ENCODE measurements at regions not wholly inside any gene's neighbourhood (a gene's known extent, or its start where the extent isn't known, plus 50 kb on each side); places are given as distances from the start of the nearest gene placed in this dataset.

DNA sequence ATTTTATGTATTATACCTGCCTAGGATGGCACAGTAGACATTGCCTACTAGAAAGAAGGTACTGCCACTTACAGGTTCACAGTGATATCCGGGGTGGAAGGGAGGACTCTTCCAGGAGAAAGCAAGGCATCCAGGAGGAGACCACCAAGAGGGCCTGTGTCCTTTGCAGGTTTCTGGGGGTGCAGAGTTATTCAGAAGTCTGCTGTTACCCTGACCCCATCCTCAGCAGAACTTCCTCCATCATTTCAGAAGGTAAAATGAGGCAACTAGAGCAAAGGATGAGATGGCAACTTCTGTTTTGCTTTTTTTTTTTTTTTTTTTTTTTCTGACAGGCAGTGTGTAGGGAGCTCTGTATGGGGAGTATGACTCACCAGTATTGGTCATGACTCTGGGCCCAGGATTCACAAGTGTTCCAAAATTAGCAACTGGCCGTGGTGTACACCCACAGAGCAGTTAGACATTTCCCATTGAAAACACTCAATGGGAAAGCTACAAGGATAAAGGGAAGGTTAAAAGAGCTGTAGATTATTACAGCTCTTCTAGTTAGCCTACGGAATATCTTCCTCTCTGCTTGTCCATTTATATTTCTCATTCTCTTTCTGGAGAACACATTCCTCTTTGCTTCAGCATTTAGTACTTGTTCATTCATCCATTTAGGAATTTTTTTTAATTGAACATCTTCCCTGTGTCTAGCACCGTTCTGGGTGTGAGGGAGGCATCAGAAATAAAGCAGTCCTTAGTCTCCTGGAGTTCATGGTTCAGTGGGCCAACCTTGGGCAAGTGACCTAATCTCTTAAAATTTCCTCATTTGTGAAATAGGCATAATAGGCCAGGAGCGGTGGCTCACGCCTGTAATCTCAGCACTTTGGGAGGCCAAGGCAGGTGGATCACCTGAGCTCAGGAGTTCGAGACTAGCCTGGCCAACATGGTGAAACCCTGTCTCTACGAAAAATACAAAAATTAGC lies 50.5 kb upstream of the PPP2R5A start:
- intact Hi-C loops (cut with DNase I; ENCODE audit: low total_unique reads): loop anchor here (1.0 kb wide), 1 partner anchor 7 kb away; no protein-coding TSS in a partner anchor
- Histone ChIP-seq H3K9me3 (no peaks in the 10 kb centered on the region), H3K27me3 (no peaks in the 10 kb centered on the region), H3K27ac (peak overlapping the region; percentile 41 to 42), H3K4me3 (no peak overlapping the region), H3K4me1 (peaks cover 0 to 8% of the 10 kb centered on the region in 2 donors), H3K36me3 (no peaks in the 10 kb centered on the region)
- DNase-seq (ENCODE audit: low spot score in 2 of 2): peak in 1 of 2 donors; percentile 30
- TF ChIP-seq POLR2AphosphoS5 (IDR thresholded peaks at IDR 0.05) (no peak), POLR2A (IDR thresholded peaks at IDR 0.05) (no peak)
- TF ChIP-seq, protein P1, sequence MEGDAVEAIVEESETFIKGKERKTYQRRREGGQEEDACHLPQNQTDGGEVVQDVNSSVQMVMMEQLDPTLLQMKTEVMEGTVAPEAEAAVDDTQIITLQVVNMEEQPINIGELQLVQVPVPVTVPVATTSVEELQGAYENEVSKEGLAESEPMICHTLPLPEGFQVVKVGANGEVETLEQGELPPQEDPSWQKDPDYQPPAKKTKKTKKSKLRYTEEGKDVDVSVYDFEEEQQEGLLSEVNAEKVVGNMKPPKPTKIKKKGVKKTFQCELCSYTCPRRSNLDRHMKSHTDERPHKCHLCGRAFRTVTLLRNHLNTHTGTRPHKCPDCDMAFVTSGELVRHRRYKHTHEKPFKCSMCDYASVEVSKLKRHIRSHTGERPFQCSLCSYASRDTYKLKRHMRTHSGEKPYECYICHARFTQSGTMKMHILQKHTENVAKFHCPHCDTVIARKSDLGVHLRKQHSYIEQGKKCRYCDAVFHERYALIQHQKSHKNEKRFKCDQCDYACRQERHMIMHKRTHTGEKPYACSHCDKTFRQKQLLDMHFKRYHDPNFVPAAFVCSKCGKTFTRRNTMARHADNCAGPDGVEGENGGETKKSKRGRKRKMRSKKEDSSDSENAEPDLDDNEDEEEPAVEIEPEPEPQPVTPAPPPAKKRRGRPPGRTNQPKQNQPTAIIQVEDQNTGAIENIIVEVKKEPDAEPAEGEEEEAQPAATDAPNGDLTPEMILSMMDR (IDR thresholded peaks at IDR 0.05): no peak
